ENCODE measurements at regions not wholly inside any gene's neighbourhood (a gene's known extent, or its start where the extent isn't known, plus 50 kb on each side); places are given as distances from the start of the nearest gene placed in this dataset.

DNA sequence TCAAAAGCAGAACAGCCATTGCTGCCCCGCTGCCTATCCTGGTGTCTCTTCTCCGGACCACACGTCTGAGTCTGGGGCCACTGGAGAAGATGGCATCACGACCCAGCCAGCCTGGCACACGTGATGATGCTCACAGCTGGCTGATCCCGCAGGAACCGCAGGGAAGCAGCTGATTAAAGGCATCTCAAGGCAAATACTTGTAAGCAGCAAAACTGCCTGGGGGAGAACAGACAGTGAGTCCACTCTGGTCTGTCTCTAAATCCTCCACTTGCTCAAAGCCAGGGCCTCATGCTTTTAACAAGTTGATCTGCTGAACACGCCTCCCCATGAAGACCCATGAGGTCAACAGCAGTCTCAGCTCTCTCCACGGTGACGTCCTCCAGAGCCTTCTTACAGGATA, 108.6 kb downstream of the BRD1 start:
- Histone ChIP-seq H3K4me2 (replicated peaks; ENCODE audit: low read depth, low read length, poor library complexity, severe bottlenecking) (no peak overlapping the region), H3K4me1 (ENCODE audit: control insufficient read depth in 2 of 2, insufficient read depth in 2 of 2, low read length in 2 of 2) (peaks cover 2% of the 10 kb centered on the region in 2 donors), H3K79me2 (ENCODE audit: control insufficient read depth, insufficient read depth, low read length) (no peaks in the 10 kb centered on the region), H3K27me3 (replicated peaks in 1 of 4; ENCODE audit: control extremely low read depth in 1 of 4, control insufficient read depth in 3 of 4, insufficient read depth in 4 of 4, low read length in 3 of 4) (peaks cover 0 to 1% (median under 1%) of the 10 kb centered on the region in 4 experiments), H2AFZ (ENCODE audit: insufficient read depth, low read depth, low read length, poor library complexity, severe bottlenecking) (no peak overlapping the region), H3K9ac (ENCODE audit: low read length) (no peak overlapping the region), H3K36me3 (replicated peaks in 1 of 2; ENCODE audit: control extremely low read depth in 1 of 2, control insufficient read depth in 1 of 2, extremely low read depth in 1 of 2, insufficient read depth in 2 of 2, low read length in 1 of 2) (no peaks in the 10 kb centered on the region), H3K4me3 (ENCODE audit: control extremely low read depth in 1 of 5, extremely low read depth in 1 of 5, insufficient read depth in 1 of 5, low read depth in 2 of 5, low read length in 4 of 5) (no peak overlapping the region), H3K9me3 (ENCODE audit: control extremely low read depth in 1 of 3, control insufficient read depth in 2 of 3, insufficient read depth in 1 of 3, low read length in 2 of 3) (peaks cover 0 to 6% (median 0%) of the 10 kb centered on the region in 3 donors), H4K20me1 (ENCODE audit: control insufficient read depth, insufficient read depth, low read length, poor library complexity, severe bottlenecking) (no peaks in the 10 kb centered on the region), H3K27ac (ENCODE audit: low read length in 2 of 2) (no peak overlapping the region)
- ChIA-PET POLR2A (no interaction called here), CTCF (no interaction called here)
- Mint-ChIP-seq H3K4me3 (no peak overlapping the region), H3K27ac (no peak overlapping the region), H3K4me1 (peaks cover 3% of the 10 kb centered on the region), H3K9me3 (ENCODE audit: insufficient read depth) (no peaks in the 10 kb centered on the region), H3K27me3 (peaks cover 20% of the 10 kb centered on the region)
- no peak for ATAC-seq (ENCODE audit: low read depth)
- 91% methylated on average over 7 of the region's 10 CpGs for WGBS (ENCODE audit: insufficient coverage)
- DNase-seq: no peak
- TF ChIP-seq EZH2 (IDR thresholded peaks at IDR 0.05; ENCODE audit: borderline replicate concordance, insufficient read depth, low read depth, low read length, poor library complexity, severe bottlenecking): no peak
- TF ChIP-seq, protein P1, sequence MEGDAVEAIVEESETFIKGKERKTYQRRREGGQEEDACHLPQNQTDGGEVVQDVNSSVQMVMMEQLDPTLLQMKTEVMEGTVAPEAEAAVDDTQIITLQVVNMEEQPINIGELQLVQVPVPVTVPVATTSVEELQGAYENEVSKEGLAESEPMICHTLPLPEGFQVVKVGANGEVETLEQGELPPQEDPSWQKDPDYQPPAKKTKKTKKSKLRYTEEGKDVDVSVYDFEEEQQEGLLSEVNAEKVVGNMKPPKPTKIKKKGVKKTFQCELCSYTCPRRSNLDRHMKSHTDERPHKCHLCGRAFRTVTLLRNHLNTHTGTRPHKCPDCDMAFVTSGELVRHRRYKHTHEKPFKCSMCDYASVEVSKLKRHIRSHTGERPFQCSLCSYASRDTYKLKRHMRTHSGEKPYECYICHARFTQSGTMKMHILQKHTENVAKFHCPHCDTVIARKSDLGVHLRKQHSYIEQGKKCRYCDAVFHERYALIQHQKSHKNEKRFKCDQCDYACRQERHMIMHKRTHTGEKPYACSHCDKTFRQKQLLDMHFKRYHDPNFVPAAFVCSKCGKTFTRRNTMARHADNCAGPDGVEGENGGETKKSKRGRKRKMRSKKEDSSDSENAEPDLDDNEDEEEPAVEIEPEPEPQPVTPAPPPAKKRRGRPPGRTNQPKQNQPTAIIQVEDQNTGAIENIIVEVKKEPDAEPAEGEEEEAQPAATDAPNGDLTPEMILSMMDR (IDR thresholded peaks at IDR 0.05): no peak
- intact Hi-C loops (cut with micrococcal nuclease): no loop called here

GRCh38 chr22:49718396-49718795, 109.3 kb downstream of the BRD1 start:
- Mint-ChIP-seq H3K4me3 (no peak overlapping the region), H3K27ac (no peak overlapping the region), H3K9me3 (ENCODE audit: insufficient read depth) (no peaks in the 10 kb centered on the region), H3K27me3 (peaks cover 23% of the 10 kb centered on the region), H3K4me1 (no peaks in the 10 kb centered on the region)
- Histone ChIP-seq H4K20me1 (ENCODE audit: control insufficient read depth, insufficient read depth, low read length, poor library complexity, severe bottlenecking) (no peaks in the 10 kb centered on the region), H3K9me3 (ENCODE audit: control extremely low read depth in 1 of 3, control insufficient read depth in 2 of 3, insufficient read depth in 1 of 3, low read length in 2 of 3) (peaks cover 0 to 1% (median 0%) of the 10 kb centered on the region in 3 donors), H3K4me3 (ENCODE audit: control extremely low read depth in 1 of 5, extremely low read depth in 1 of 5, insufficient read depth in 1 of 5, low read depth in 2 of 5, low read length in 4 of 5) (no peak overlapping the region), H3K9ac (ENCODE audit: low read length) (no peak overlapping the region), H3K79me2 (ENCODE audit: control insufficient read depth, insufficient read depth, low read length) (no peaks in the 10 kb centered on the region), H3K27me3 (replicated peaks in 1 of 4; ENCODE audit: control extremely low read depth in 1 of 4, control insufficient read depth in 3 of 4, insufficient read depth in 4 of 4, low read length in 3 of 4) (no peaks in the 10 kb centered on the region), H3K27ac (ENCODE audit: low read length in 2 of 2) (no peak overlapping the region), H3K36me3 (replicated peaks in 1 of 2; ENCODE audit: control extremely low read depth in 1 of 2, control insufficient read depth in 1 of 2, extremely low read depth in 1 of 2, insufficient read depth in 2 of 2, low read length in 1 of 2) (no peaks in the 10 kb centered on the region), H3K4me1 (ENCODE audit: control insufficient read depth in 2 of 2, insufficient read depth in 2 of 2, low read length in 2 of 2) (no peaks in the 10 kb centered on the region), H3K4me2 (replicated peaks; ENCODE audit: low read depth, low read length, poor library complexity, severe bottlenecking) (no peak overlapping the region), H2AFZ (ENCODE audit: insufficient read depth, low read depth, low read length, poor library complexity, severe bottlenecking) (no peak overlapping the region)
- intact Hi-C loops (cut with micrococcal nuclease): no loop called here
- WGBS (ENCODE audit: insufficient coverage): 81% methylated on average over 7 of the region's 7 CpGs
- DNase-seq: no peak
- ATAC-seq (ENCODE audit: low read depth): no peak
- TF ChIP-seq, protein P1 (IDR thresholded peaks at IDR 0.05): no peak
- no peak for TF ChIP-seq EZH2 (IDR thresholded peaks at IDR 0.05; ENCODE audit: borderline replicate concordance, insufficient read depth, low read depth, low read length, poor library complexity, severe bottlenecking)
- ChIA-PET POLR2A (no interaction called here), CTCF (no interaction called here)
